GM12878 (cell line): ENCODE measurements at regions not wholly inside any gene's neighbourhood (a gene's known extent, or its start where the extent isn't known, plus 50 kb on each side); places are given as distances from the start of the nearest gene placed in this dataset.

ENCODE experiments used
- ATAC-seq: fragments of 200-7000 bp; cut with Tn5 transposase; 3 replicates; pipeline ENCODE4 v1.9.1; 2020; ENCODE audit warnings: mild to moderate bottlenecking, moderate library complexity
- BruUV-seq: library from RNA; stranded (reverse); fragments of 400-500 nt; replicated peaks from 2 replicates; lab custom pipeline; 2021; lab: Mats Ljungman, UMichigan
- CTCF ChIA-PET: fragments of 300-600 bp; sonication (Branson Sonifier 250); formaldehyde crosslinking; extraction: SDS; loops from one replicate; lab custom pipeline; 2021; ENCODE audit warnings: inconsistent platforms; lab: Yijun Ruan, JAX
- POLR2A ChIA-PET: fragments of 350-600 bp; formaldehyde crosslinking; extraction: SDS; loops from one replicate; lab custom pipeline; 2021; ENCODE audit warnings: inconsistent platforms; lab: Charles Lee
- RAD21 ChIA-PET: fragments of 300-600 bp; sonication (Branson Sonifier 250); formaldehyde crosslinking; loops from one replicate; lab custom pipeline; 2023; ENCODE audit warnings: antibody characterized with exemption; ENCODE audit not compliant: unreplicated experiment; lab: Charles Lee
- SMC1A ChIA-PET: fragments of 300-600 bp; sonication (Branson Sonifier 250); formaldehyde crosslinking; loops from one replicate; lab custom pipeline; 2023; ENCODE audit not compliant: unreplicated experiment, uncharacterized antibody; lab: Charles Lee
- DNase-seq: peaks from one replicate; pipeline ENCODE4 v3.0.0-alpha.2; 2011; ENCODE audit warnings: low read depth, low spot score
- FAIRE-seq: peaks from 3 replicates; lab custom pipeline; 2011; peaks lifted over from hg19 to GRCh38; lab: Jason Lieb, UNC
- H2AFZ ChIP-seq: 2 replicates; pipeline ENCODE4 v1.6.0; 2011; ENCODE audit warnings: low read depth, low read length, control low read depth; ENCODE audit not compliant: control insufficient read depth
- H3K27ac ChIP-seq: 2 replicates; pipeline ENCODE4 v1.5.1; 2011; ENCODE audit warnings: control low read depth; ENCODE audit not compliant: control insufficient read depth, insufficient read depth
- H3K27me3 ChIP-seq, 2 experiments: replicated peaks in 1 of 2; 2 replicates each; pipeline versions ENCODE4 v1.6.0 to v1.6.1; 2011; ENCODE audit warnings: low read length in 1 of 2; ENCODE audit not compliant: control insufficient read depth in 2 of 2, insufficient read depth in 2 of 2
- H3K36me3 ChIP-seq, 2 experiments: 2 replicates each; pipeline ENCODE4 v1.5.1; 2011; ENCODE audit warnings: low read length in 1 of 2; ENCODE audit not compliant: control insufficient read depth in 2 of 2, insufficient read depth in 2 of 2
- H3K4me1 ChIP-seq: 2 replicates; pipeline ENCODE4 v1.6.1; 2011; ENCODE audit warnings: mild to moderate bottlenecking, low read length, moderate library complexity, mixed read lengths; ENCODE audit not compliant: control insufficient read depth, insufficient read depth
- H3K4me2 ChIP-seq: 2 replicates; pipeline ENCODE4 v1.6.0; 2011; ENCODE audit warnings: control low read depth; ENCODE audit not compliant: control insufficient read depth, insufficient read depth
- H3K4me3 ChIP-seq: fragments of 200-600 bp; sonication (generic); 2 replicates; pipeline ENCODE4 v1.5.1; 2016
- H3K79me2 ChIP-seq: 2 replicates; pipeline ENCODE4 v1.6.0; 2011; ENCODE audit warnings: low read length; ENCODE audit not compliant: control insufficient read depth, insufficient read depth
- H3K9ac ChIP-seq: 2 replicates; pipeline ENCODE4 v1.8.0; 2011; ENCODE audit warnings: low read length, control low read depth, mixed read lengths; ENCODE audit not compliant: control insufficient read depth, insufficient read depth
- H3K9me3 ChIP-seq: replicated peaks from 3 replicates; pipeline ENCODE4 v1.5.1; 2011; ENCODE audit warnings: mild to moderate bottlenecking, low read length; ENCODE audit not compliant: control insufficient read depth, insufficient read depth
- H4K20me1 ChIP-seq: 2 replicates; pipeline ENCODE4 v1.6.0; 2011; ENCODE audit not compliant: control insufficient read depth, insufficient read depth
- CEBPZ ChIP-seq: fragments of 150-350 bp; IDR thresholded peaks from 2 replicates; pipeline ENCODE4 v1.6.1; 2016; ENCODE audit warnings: low read depth, low read length
- NFIC ChIP-seq: IDR thresholded peaks from 2 replicates; pipeline ENCODE4 v1.6.1; 2012; ENCODE audit warnings: low read depth, mild to moderate bottlenecking, inconsistent platforms, low read length, moderate library complexity
- RB1 ChIP-seq: fragments of 450-650 bp; formaldehyde crosslinking; IDR thresholded peaks from 2 replicates; pipeline ENCODE4 v1.6.1; 2017; ENCODE audit warnings: mild to moderate bottlenecking, borderline replicate concordance
- TCF7 ChIP-seq: IDR thresholded peaks from 2 replicates; pipeline ENCODE4 v1.6.1; 2014; ENCODE audit warnings: antibody characterized with exemption, borderline replicate concordance
- ZNF217 ChIP-seq: fragments of 450-650 bp; IDR thresholded peaks from 2 replicates; pipeline ENCODE4 v1.6.1; 2017; ENCODE audit warnings: antibody characterized with exemption, mild to moderate bottlenecking
- ZNF24 ChIP-seq: fragments of 450-650 bp; IDR thresholded peaks from 2 replicates; pipeline ENCODE4 v1.6.1; 2017; ENCODE audit warnings: antibody characterized with exemption, mild to moderate bottlenecking
- WGBS: methylation state at CpG from one replicate; pipeline ENCODE4 v1.1.6; 2016; ENCODE audit warnings: low lambda C conversion rate; ENCODE audit not compliant: insufficient replicate concordance, insufficient coverage; ENCODE audit errors: missing lambda C conversion rate; 5-methylcytosine and 5-hydroxymethylcytosine counted together
- in situ Hi-C: fragments of 300-500 bp; cut with MboI; formaldehyde crosslinking; loops from 9 replicates; pipeline ENCODE4 v1.14.3; 2018; ENCODE audit warnings: mixed read lengths
- intact Hi-C: fragments of 100-400 bp; cut with micrococcal nuclease; formaldehyde crosslinking; loops from one replicate; pipeline ENCODE4 v1.14.2; 2022; ENCODE audit not compliant: unreplicated experiment

GRCh38 chr17:70510288-70510687 is 341.0 kb downstream of the KCNJ2 start:
- H3K27ac ChIP-seq: no peak overlapping the region
- no peaks in the 10 kb centered on the region for H3K27me3 ChIP-seq
- no peak overlapping the region for H3K4me3 ChIP-seq
- no peak overlapping the region for H3K9ac ChIP-seq
- WGBS: 0% methylated on average over 2 of the region's 2 CpGs
- H3K4me2 ChIP-seq: no peak overlapping the region
- no peaks in the 10 kb centered on the region for H3K9me3 ChIP-seq
- BruUV-seq: no TSS peak
- ChIA-PET RAD21 (interaction anchor here (0.8 kb wide), 1 partner anchor 941 kb away, joined by 3 read pairs; no protein-coding TSS in a partner anchor), SMC1A (interaction anchor here (1.7 kb wide), 1 partner anchor 42 kb away, joined by 4 read pairs; no protein-coding TSS in a partner anchor)
- no peak overlapping the region for H2AFZ ChIP-seq
- FAIRE-seq (no peak), DNase-seq (no peak)
- no peaks in the 10 kb centered on the region for H4K20me1 ChIP-seq
- TF ChIP-seq ZNF217 (no peak), TCF7 (no peak), RB1 (no peak), ZNF24 (no peak), NFIC (no peak), CEBPZ (no peak)
- TF ChIP-seq, all 136 proteins: peak for 0
- in situ Hi-C loops: no loop called here
- Histone ChIP-seq H3K36me3 (no peaks in the 10 kb centered on the region), H3K4me1 (no peaks in the 10 kb centered on the region), H3K79me2 (no peaks in the 10 kb centered on the region)
- ATAC-seq: no peak
- POLR2A ChIA-PET: no interaction called here
- CTCF ChIA-PET: no interaction called here
- intact Hi-C loops: no loop called here
